HepG2 (cell line): ENCODE measurements at regions not wholly inside any gene's neighbourhood (a gene's known extent, or its start where the extent isn't known, plus 50 kb on each side); places are given as distances from the start of the nearest gene placed in this dataset.

Source experiments
- DR1 ChIP-seq: sonication (generic); formaldehyde crosslinking; IDR thresholded peaks from 2 replicates; pipeline ENCODE4 v1.8.0; 2021; ENCODE audit warnings: mild to moderate bottlenecking, missing genetic modification reagents, inconsistent platforms
- HDAC2 ChIP-seq: sonication (generic); formaldehyde crosslinking; IDR thresholded peaks from 2 replicates; pipeline ENCODE4 v1.4.0; 2020; ENCODE audit warnings: missing genetic modification reagents
- HES4 ChIP-seq: sonication (generic); formaldehyde crosslinking; IDR thresholded peaks from 2 replicates; pipeline ENCODE4 v1.9.0; 2021; ENCODE audit warnings: mild to moderate bottlenecking, missing genetic modification reagents, borderline replicate concordance
- HNF4G ChIP-seq, 2 experiments: sonication (generic) in 1 of 2; formaldehyde crosslinking in 1 of 2; IDR thresholded peaks; 2 replicates each; pipeline versions ENCODE4 v1.4.0 to v1.6.1; 2011 to 2020; ENCODE audit warnings: borderline replicate concordance in 2 of 2, low read depth in 2 of 2, mild to moderate bottlenecking in 2 of 2, low read length in 1 of 2, missing genetic modification reagents in 1 of 2, moderate library complexity in 1 of 2
- IKZF4 ChIP-seq: sonication (generic); formaldehyde crosslinking; IDR thresholded peaks from 2 replicates; pipeline ENCODE4 v1.5.1; 2020; ENCODE audit warnings: borderline replicate concordance, mild to moderate bottlenecking, low read depth, missing genetic modification reagents; ENCODE audit errors: not compliant biosample characterization
- KDM4B ChIP-seq: sonication (generic); formaldehyde crosslinking; IDR thresholded peaks from 2 replicates; pipeline ENCODE4 v1.4.0; 2020; ENCODE audit warnings: missing genetic modification reagents
- MAX ChIP-seq: IDR thresholded peaks from 2 replicates; pipeline ENCODE4 v1.6.1; 2012; ENCODE audit warnings: inconsistent platforms
- SRY ChIP-seq: sonication (generic); formaldehyde crosslinking; IDR thresholded peaks from 2 replicates; pipeline ENCODE4 v1.8.0; 2022; ENCODE audit warnings: mild to moderate bottlenecking, missing genetic modification reagents
- TGIF2 ChIP-seq: IDR thresholded peaks from 2 replicates; pipeline ENCODE4 v1.6.1; 2016; ENCODE audit warnings: control low read depth, missing compliant biosample characterization
- ZNF274 ChIP-seq: sonication (generic); formaldehyde crosslinking; IDR thresholded peaks from 2 replicates; pipeline ENCODE4 v1.5.1; 2020; ENCODE audit warnings: mild to moderate bottlenecking, missing genetic modification reagents
- ZNF317 ChIP-seq: sonication (generic); formaldehyde crosslinking; IDR thresholded peaks from 2 replicates; pipeline ENCODE4 v1.5.0; 2020; ENCODE audit warnings: mild to moderate bottlenecking, missing genetic modification reagents
- ZNF616 ChIP-seq: sonication (generic); formaldehyde crosslinking; IDR thresholded peaks from 2 replicates; pipeline ENCODE4 v1.5.0; 2020; ENCODE audit warnings: low read depth, mild to moderate bottlenecking, missing genetic modification reagents
- TF ChIP-seq, protein P1 (sequence below): sonication (generic); formaldehyde crosslinking; IDR thresholded peaks from 2 replicates; pipeline ENCODE4 v1.8.1; 2023; ENCODE audit warnings: missing genetic modification reagents, inconsistent platforms, borderline replicate concordance

- TF ChIP-seq, protein P1, sequence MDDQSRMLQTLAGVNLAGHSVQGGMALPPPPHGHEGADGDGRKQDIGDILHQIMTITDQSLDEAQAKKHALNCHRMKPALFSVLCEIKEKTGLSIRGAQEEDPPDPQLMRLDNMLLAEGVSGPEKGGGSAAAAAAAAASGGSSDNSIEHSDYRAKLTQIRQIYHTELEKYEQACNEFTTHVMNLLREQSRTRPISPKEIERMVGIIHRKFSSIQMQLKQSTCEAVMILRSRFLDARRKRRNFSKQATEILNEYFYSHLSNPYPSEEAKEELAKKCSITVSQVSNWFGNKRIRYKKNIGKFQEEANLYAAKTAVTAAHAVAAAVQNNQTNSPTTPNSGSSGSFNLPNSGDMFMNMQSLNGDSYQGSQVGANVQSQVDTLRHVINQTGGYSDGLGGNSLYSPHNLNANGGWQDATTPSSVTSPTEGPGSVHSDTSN (CRISPR knock-in tag) = no peak
- no peak for TF ChIP-seq KDM4B (CRISPR knock-in tag)
- TF ChIP-seq HDAC2 (CRISPR knock-in tag) = peak; percentile 33; the same call in 1 of the 2 replicates
- TF ChIP-seq ZNF317 (CRISPR knock-in tag) = no peak
- TF ChIP-seq SRY (CRISPR knock-in tag) = no peak
- TF ChIP-seq HES4 (CRISPR knock-in tag) = no peak
- TF ChIP-seq TGIF2 (CRISPR knock-in tag) = no peak
- no peak for TF ChIP-seq ZNF616 (CRISPR knock-in tag)
- peak; percentile 35; the same call in 1 of the 2 replicates for TF ChIP-seq MAX
- TF ChIP-seq DR1 (CRISPR knock-in tag) = no peak
- no peak for TF ChIP-seq ZNF274 (CRISPR knock-in tag)
- TF ChIP-seq IKZF4 = no peak
- no peak for TF ChIP-seq HNF4G (IDR thresholded peaks at IDR 0.05; ENCODE audit: borderline replicate concordance, low read depth, low read length)
- no peak for TF ChIP-seq HNF4G (CRISPR knock-in tag; IDR thresholded peaks at IDR 0.05; ENCODE audit: borderline replicate concordance, low read depth)
Observed at GRCh38 chr2:47232738-47233415, 56.6 kb upstream of the CALM2 start (continued).
